ENCODE measurements at regions not wholly inside any gene's neighbourhood (a gene's known extent, or its start where the extent isn't known, plus 50 kb on each side); places are given as distances from the start of the nearest gene placed in this dataset.
"Not testable (repeated sequence)": the region's sequence is repeated elsewhere in the genome, so short reads cannot be mapped to it uniquely, and the experiment has no call there.

- not testable (repeated sequence) for H3K9me3 Mint-ChIP-seq; H3K27ac Mint-ChIP-seq; H3K4me1 Mint-ChIP-seq (ENCODE audit: low read depth in 2 of 2); H3K36me3 Mint-ChIP-seq (ENCODE audit: insufficient read depth); DNase-seq; ATAC-seq (replicated peaks); H3K4me3 Mint-ChIP-seq
- peaks cover 27 to 58% of the 10 kb centered on the region in 2 donors for H3K27me3 Mint-ChIP-seq
These were observed 92.9 kb downstream of the C9orf50 start for GRCh38 chr9:129527955-129528354.

- no peak for ATAC-seq (replicated peaks)
- DNase-seq, result no peak
- no peak overlapping the region for H3K27ac Mint-ChIP-seq
- H3K4me1 Mint-ChIP-seq (ENCODE audit: low read depth in 2 of 2), result peaks cover 3 to 4% of the 10 kb centered on the region in 2 donors
- peaks cover 0 to 3% of the 10 kb centered on the region in 2 donors for H3K9me3 Mint-ChIP-seq
- H3K36me3 Mint-ChIP-seq (ENCODE audit: insufficient read depth), result no peaks in the 10 kb centered on the region
- H3K4me3 Mint-ChIP-seq, result no peak overlapping the region
- H3K27me3 Mint-ChIP-seq, result peaks cover 18 to 64% of the 10 kb centered on the region in 2 donors
These were observed 95.2 kb downstream of the C9orf50 start for GRCh38 chr9:129525656-129526196.

GRCh38 chr9:129524582-129525270 is 96.2 kb downstream of the C9orf50 start:
- peaks cover 14 to 58% of the 10 kb centered on the region in 2 donors for H3K27me3 Mint-ChIP-seq
- ATAC-seq (replicated peaks), result no peak

GRCh38 chr9:129523943-129524581 is 96.8 kb downstream of the C9orf50 start:
- H3K27me3 Mint-ChIP-seq, result peaks cover 12 to 54% of the 10 kb centered on the region in 2 donors

More at GRCh38 chr9:129524582-129525270, 96.2 kb downstream of the C9orf50 start:
- DNase-seq, result no peak
- peak overlapping the region in 1 of 2 donors; percentile 75 for H3K27ac Mint-ChIP-seq
- no peak overlapping the region for H3K4me3 Mint-ChIP-seq
- H3K9me3 Mint-ChIP-seq, result peaks cover 0 to 3% of the 10 kb centered on the region in 2 donors
- H3K36me3 Mint-ChIP-seq (ENCODE audit: insufficient read depth), result no peaks in the 10 kb centered on the region
- peaks cover 3 to 4% of the 10 kb centered on the region in 2 donors for H3K4me1 Mint-ChIP-seq (ENCODE audit: low read depth in 2 of 2)

GRCh38 chr9:129522351-129522750 is 98.5 kb downstream of the C9orf50 start:
- Mint-ChIP-seq H3K9me3 (peaks cover 0 to 5% of the 10 kb centered on the region in 2 donors), H3K27ac (no peak overlapping the region), H3K27me3 (peaks cover 8 to 46% of the 10 kb centered on the region in 2 donors), H3K4me3 (no peak overlapping the region), H3K36me3 (ENCODE audit: insufficient read depth) (no peaks in the 10 kb centered on the region), H3K4me1 (ENCODE audit: low read depth in 2 of 2) (peaks cover 3 to 4% of the 10 kb centered on the region in 2 donors)
- no peak for DNase-seq
- ATAC-seq (replicated peaks), result no peak

More at GRCh38 chr9:129523943-129524581, 96.8 kb downstream of the C9orf50 start:
- no peaks in the 10 kb centered on the region for H3K36me3 Mint-ChIP-seq (ENCODE audit: insufficient read depth)
- H3K9me3 Mint-ChIP-seq, result peaks cover 0 to 3% of the 10 kb centered on the region in 2 donors
- no peak for ATAC-seq (replicated peaks)
- DNase-seq, result no peak
- H3K4me1 Mint-ChIP-seq (ENCODE audit: low read depth in 2 of 2), result peaks cover 3 to 4% of the 10 kb centered on the region in 2 donors
- H3K4me3 Mint-ChIP-seq, result no peak overlapping the region
- no peak overlapping the region for H3K27ac Mint-ChIP-seq

- H3K4me1 Mint-ChIP-seq (ENCODE audit: low read depth in 2 of 2), result peaks cover 3 to 4% of the 10 kb centered on the region in 2 donors
- ATAC-seq (replicated peaks) (no peak), DNase-seq (no peak)
- no peak overlapping the region for H3K27ac Mint-ChIP-seq
- no peak overlapping the region for H3K4me3 Mint-ChIP-seq
- H3K9me3 Mint-ChIP-seq, result peaks cover 0 to 5% of the 10 kb centered on the region in 2 donors
- no peaks in the 10 kb centered on the region for H3K36me3 Mint-ChIP-seq (ENCODE audit: insufficient read depth)
- H3K27me3 Mint-ChIP-seq, result peaks cover 11 to 31% of the 10 kb centered on the region in 2 donors
These were observed 100.8 kb downstream of the C9orf50 start for GRCh38 chr9:129520082-129520481.

- H3K4me1 Mint-ChIP-seq (ENCODE audit: low read depth in 2 of 2), result no peaks in the 10 kb centered on the region
- no peak overlapping the region for H3K4me3 Mint-ChIP-seq
- peaks cover 5 to 6% of the 10 kb centered on the region in 2 donors for H3K9me3 Mint-ChIP-seq
- ATAC-seq (replicated peaks) (no peak), DNase-seq (no peak)
- no peak overlapping the region for H3K27ac Mint-ChIP-seq
- H3K27me3 Mint-ChIP-seq, result peaks cover 4 to 16% of the 10 kb centered on the region in 2 donors
- H3K36me3 Mint-ChIP-seq (ENCODE audit: insufficient read depth), result peaks cover 3% of the 10 kb centered on the region
These were observed 102.8 kb downstream of the C9orf50 start for GRCh38 chr9:129518074-129518473.

- no peak for DNase-seq
- Mint-ChIP-seq H3K36me3 (ENCODE audit: insufficient read depth) (peaks cover 6% of the 10 kb centered on the region), H3K4me1 (ENCODE audit: low read depth in 2 of 2) (no peaks in the 10 kb centered on the region), H3K27me3 (peaks cover 4 to 6% of the 10 kb centered on the region in 2 donors), H3K9me3 (peaks cover 5 to 6% of the 10 kb centered on the region in 2 donors), H3K27ac (peak overlapping the region in 1 of 2 donors; percentile 64), H3K4me3 (no peak overlapping the region)
- no peak for ATAC-seq (replicated peaks)
These were observed 103.9 kb downstream of the C9orf50 start for GRCh38 chr9:129517006-129517405.

GRCh38 chr9:129514891-129515290 is 106.0 kb downstream of the C9orf50 start:
- Mint-ChIP-seq H3K4me1 (ENCODE audit: low read depth in 2 of 2) (no peaks in the 10 kb centered on the region), H3K27me3 (peaks cover 0 to 4% of the 10 kb centered on the region in 2 donors), H3K4me3 (no peak overlapping the region), H3K36me3 (ENCODE audit: insufficient read depth) (peaks cover 6% of the 10 kb centered on the region), H3K9me3 (peaks cover 5 to 6% of the 10 kb centered on the region in 2 donors), H3K27ac (peak overlapping the region in 1 of 2 donors; percentile 46)
- DNase-seq (no peak), ATAC-seq (replicated peaks) (no peak)

- no peak overlapping the region for H3K4me3 Mint-ChIP-seq
- DNase-seq, result no peak
- no peak for ATAC-seq (replicated peaks)
- H3K9me3 Mint-ChIP-seq, result peaks cover 5 to 6% of the 10 kb centered on the region in 2 donors
- H3K27ac Mint-ChIP-seq, result peak overlapping the region in 1 of 2 donors; percentile 46
- H3K27me3 Mint-ChIP-seq, result peaks cover 0 to 4% of the 10 kb centered on the region in 2 donors
- no peaks in the 10 kb centered on the region for H3K4me1 Mint-ChIP-seq (ENCODE audit: low read depth in 2 of 2)
- H3K36me3 Mint-ChIP-seq (ENCODE audit: insufficient read depth), result peaks cover 6% of the 10 kb centered on the region
These were observed 106.4 kb downstream of the C9orf50 start for GRCh38 chr9:129514497-129514867.

- Mint-ChIP-seq H3K27ac (peak overlapping the region in 1 of 2 donors; percentile 46), H3K9me3 (peaks cover 5 to 6% of the 10 kb centered on the region in 2 donors), H3K27me3 (peaks cover 0 to 4% of the 10 kb centered on the region in 2 donors), H3K36me3 (ENCODE audit: insufficient read depth) (peaks cover 9% of the 10 kb centered on the region), H3K4me3 (no peak overlapping the region), H3K4me1 (ENCODE audit: low read depth in 2 of 2) (no peaks in the 10 kb centered on the region)
- no peak for DNase-seq
- ATAC-seq (replicated peaks), result no peak
These were observed 106.9 kb downstream of the C9orf50 start for GRCh38 chr9:129513856-129514496.

- Mint-ChIP-seq H3K36me3 (ENCODE audit: insufficient read depth) (peaks cover 16% of the 10 kb centered on the region), H3K27ac (no peak overlapping the region), H3K4me3 (no peak overlapping the region), H3K9me3 (peaks cover 2 to 6% of the 10 kb centered on the region in 2 donors), H3K4me1 (ENCODE audit: low read depth in 2 of 2) (no peaks in the 10 kb centered on the region), H3K27me3 (peaks cover 0 to 4% of the 10 kb centered on the region in 2 donors)
- DNase-seq (no peak), ATAC-seq (replicated peaks) (no peak)
These were observed 107.6 kb downstream of the C9orf50 start for GRCh38 chr9:129513282-129513681.

- no peak overlapping the region for H3K27ac Mint-ChIP-seq
- peaks cover 29% of the 10 kb centered on the region for H3K36me3 Mint-ChIP-seq (ENCODE audit: insufficient read depth)
- H3K27me3 Mint-ChIP-seq, result no peaks in the 10 kb centered on the region
- H3K4me3 Mint-ChIP-seq, result no peak overlapping the region
- no peak for DNase-seq
- no peak for ATAC-seq (replicated peaks)
- H3K9me3 Mint-ChIP-seq, result peaks cover 0 to 6% of the 10 kb centered on the region in 2 donors
- H3K4me1 Mint-ChIP-seq (ENCODE audit: low read depth in 2 of 2), result no peaks in the 10 kb centered on the region
These were observed 109.5 kb downstream of the C9orf50 start for GRCh38 chr9:129511285-129511900.
